ENCODE measurements at regions not wholly inside any gene's neighbourhood (a gene's known extent, or its start where the extent isn't known, plus 50 kb on each side); places are given as distances from the start of the nearest gene placed in this dataset.

DNA sequence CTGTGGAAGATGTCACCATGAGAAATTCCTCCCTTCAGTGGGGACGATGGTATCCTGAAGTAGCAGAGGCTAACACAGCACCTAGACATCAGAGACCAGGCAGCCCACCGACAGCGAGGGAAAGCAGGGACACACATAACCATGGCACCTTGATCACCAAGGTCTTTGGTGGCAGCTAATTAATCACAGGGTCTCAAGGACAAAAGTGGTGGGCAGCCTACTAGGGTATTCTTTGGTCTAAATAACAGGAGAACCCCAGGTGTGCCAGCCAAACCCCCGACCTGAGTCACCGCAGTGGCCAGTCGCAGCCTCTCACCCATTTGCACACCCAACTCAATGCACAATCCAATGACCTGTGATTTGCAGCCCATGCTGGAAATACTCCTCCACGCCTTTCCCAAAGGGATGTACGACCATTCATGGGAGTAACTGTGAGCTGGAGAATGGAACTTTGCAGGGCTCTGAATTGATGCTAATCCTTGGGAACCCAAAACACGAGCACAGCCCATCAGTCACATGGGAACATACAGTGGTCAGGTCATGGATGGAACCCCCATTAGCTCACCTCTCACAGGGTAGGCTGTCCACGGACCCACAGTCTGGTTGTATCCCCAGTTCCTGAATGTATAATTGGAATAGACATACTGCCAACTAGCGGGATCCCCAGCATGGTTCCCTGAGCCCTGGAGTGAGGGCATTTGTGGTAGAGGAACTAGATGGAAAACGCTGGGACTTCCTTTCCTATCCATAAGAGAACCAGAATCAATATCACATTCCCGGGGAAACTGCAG, 58.7 kb upstream of the C14orf180 start:
- TF ChIP-seq GATA3 (IDR thresholded peaks at IDR 0.05; ENCODE audit: low read depth, low read length): no peak
- no peak for TF ChIP-seq GATA2 (IDR thresholded peaks at IDR 0.05; ENCODE audit: low read depth, low read length)

DNA sequence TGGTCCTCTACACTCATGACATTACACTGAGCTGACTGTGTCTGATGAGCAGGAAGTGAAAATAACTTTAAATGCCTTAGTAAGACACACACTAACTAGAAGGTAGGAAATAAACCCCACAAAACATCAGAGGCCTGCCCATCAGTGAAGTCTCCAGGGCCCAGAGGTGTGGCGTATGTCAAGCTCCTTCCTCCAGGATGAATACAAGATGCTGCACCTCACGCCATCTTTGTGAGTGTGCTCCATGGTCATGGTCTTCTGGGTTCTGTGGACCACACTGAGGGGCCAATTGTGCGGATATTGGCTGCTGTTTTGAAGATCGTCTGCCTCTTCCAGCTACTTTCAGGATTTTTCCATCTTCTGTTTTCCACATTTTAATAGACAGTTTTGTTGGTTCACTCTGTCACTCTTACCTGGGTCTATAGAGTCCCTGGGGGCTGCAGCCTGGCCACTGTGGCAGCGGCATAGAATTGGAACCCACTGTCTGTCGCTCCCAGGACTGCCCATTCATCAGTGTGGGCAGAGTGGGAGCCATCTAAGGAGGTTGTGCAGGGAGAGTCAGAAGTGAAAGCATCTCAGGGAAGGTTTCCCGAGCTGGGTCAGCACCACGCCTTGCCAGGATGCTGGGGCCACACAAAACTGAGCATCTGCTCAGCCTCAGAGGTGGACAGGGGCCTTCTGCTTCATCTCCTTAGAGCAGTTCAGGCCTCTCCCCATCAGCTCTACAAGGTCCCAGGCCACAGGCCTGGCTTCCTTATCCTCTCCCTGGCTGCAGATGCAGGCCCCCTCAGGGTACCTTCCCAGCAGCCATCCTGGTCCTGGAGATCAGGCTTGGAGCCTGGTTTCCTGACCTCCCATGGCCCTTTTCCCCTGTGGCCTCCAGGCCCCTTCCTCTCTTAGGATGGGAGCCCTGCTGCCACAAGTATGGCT, 57.5 kb upstream of the C14orf180 start:
- TF ChIP-seq GATA3 (IDR thresholded peaks at IDR 0.05; ENCODE audit: low read depth, low read length) (no peak), GATA2 (IDR thresholded peaks at IDR 0.05; ENCODE audit: low read depth, low read length) (no peak)

DNA sequence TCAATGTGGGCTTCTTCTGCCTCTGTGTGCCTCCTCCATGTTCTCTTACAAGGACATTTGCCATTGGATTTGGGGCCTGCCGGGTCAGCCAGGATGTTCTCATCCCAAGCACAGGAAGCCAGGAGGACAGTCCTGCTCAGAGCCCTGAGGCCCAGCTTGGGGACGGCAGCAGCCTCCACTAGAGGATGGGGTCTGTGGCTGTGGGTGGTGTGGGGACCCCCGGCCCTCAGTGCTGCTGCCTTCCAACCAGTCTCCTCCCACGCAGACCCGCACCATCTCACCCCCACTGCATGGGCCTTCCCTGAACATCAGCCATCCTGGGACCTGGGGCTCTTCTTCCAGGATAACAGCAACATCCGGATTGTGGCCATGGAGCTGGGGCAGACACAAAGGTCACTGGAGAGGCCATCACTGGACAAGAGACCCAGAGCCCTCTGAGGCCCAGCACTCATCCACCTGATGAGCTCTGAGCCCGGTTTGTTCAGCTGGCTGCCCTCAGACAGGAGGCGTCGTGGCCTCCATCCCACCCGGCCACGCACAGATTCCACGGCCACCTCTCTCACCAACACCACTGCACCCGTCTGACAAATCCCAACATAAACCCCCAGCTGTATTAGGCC, 56.5 kb upstream of the C14orf180 start:
- TF ChIP-seq GATA3 (IDR thresholded peaks at IDR 0.05; ENCODE audit: low read depth, low read length) (no peak), GATA2 (IDR thresholded peaks at IDR 0.05; ENCODE audit: low read depth, low read length) (no peak)

DNA sequence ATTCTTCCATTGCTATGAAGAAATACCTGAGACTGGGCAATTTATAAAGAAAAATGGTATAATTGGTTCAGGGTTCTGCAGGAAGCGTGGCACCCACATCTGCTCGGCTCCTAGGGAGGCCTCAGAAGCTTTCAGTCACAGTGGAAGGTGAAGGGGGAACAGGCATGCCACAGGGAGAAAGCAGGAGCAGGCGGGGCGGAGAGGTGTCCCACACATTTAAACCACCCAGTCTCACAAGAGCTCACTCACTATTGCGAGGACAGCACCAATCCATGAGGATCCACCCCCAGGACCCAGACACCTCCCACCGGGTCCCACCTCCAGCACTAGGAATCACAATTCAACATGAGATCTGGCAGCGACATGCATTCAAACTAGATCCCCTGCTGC, 56.0 kb upstream of the C14orf180 start:
- TF ChIP-seq GATA2 (IDR thresholded peaks at IDR 0.05; ENCODE audit: low read depth, low read length) (no peak), GATA3 (IDR thresholded peaks at IDR 0.05; ENCODE audit: low read depth, low read length) (no peak)

DNA sequence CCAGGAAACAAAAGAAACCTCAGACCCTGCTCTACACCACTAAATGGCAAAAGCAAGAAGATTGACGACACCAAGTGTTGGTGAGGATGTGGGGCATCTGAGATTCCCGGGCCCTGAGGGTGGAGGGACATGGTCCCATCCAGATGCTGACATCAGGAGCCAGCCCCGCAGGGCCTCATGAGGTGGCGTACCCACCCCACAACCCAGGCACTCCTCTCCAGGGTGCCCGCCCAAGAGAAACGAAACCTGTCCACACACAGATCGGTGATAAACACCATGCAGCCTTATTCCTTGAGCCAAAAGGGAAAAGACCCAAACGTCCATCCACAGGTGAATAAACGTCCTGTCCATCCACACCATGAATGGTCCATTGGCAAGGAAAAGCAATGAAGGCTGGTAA, 54.8 kb upstream of the C14orf180 start:
- no peak for TF ChIP-seq GATA3 (IDR thresholded peaks at IDR 0.05; ENCODE audit: low read depth, low read length)
- no peak for TF ChIP-seq GATA2 (IDR thresholded peaks at IDR 0.05; ENCODE audit: low read depth, low read length)

DNA sequence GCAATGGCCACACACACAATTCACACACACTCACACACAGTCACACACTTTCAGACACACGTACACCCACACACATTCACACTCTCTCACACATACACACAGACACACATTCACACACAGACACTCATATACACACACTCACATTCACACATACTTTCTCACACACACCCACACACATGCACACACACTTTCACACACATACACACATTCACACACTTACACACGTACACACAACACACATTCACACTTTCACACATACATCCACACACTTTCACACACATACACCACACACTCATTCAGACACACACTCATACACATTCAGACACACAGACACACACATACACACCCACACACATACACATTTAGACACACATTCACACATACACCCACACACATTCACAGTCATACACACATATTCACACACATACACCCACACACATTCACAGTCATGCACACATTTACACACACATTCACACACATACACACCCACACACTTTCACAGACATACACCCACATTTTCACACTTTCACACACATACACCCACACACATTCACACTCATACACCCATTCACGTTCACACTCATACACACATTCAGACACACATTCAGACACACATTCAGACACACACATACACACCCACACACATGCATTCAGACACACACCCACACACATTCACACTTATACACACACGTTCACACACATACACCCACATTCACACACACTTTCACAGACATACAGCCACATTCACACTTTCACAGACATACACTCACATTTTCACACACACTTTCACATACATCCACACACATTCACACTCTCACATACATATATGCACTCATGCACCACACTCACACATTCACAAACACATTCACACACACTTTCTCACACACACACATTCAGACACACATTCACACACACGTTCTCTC, 52.6 kb upstream of the C14orf180 start:
- TF ChIP-seq GATA2 (IDR thresholded peaks at IDR 0.05; ENCODE audit: low read depth, low read length) (no peak), GATA3 (IDR thresholded peaks at IDR 0.05; ENCODE audit: low read depth, low read length) (no peak)

DNA sequence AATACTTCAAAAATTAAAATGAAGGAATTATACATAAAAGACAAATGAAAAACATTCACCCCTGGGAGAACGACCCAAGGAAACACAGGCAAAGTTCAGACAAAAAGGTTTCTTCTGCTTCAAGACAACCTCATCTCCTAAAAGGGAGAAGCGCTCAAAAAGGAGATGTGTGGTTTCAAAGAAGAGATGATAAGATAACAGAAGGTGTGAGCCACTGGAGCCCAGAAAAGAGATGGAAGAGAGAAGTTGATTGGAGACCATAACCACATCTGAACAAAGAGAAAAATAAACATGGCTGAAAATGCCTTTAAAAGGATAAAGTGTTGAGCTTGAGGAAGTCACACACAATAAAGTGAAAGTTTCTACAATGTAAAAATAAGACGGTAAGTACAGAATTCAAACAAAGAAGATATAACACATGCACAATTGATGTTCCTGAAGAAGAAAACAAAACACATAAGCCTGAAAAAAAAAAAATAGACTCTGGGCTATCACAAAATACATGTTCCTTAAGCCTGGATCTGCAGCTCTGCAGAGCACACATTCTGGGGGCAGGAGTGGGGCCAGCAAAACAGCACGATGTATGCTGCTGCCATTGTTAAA, 51.6 kb upstream of the C14orf180 start:
- TF ChIP-seq GATA2 (IDR thresholded peaks at IDR 0.05; ENCODE audit: low read depth, low read length): no peak

DNA sequence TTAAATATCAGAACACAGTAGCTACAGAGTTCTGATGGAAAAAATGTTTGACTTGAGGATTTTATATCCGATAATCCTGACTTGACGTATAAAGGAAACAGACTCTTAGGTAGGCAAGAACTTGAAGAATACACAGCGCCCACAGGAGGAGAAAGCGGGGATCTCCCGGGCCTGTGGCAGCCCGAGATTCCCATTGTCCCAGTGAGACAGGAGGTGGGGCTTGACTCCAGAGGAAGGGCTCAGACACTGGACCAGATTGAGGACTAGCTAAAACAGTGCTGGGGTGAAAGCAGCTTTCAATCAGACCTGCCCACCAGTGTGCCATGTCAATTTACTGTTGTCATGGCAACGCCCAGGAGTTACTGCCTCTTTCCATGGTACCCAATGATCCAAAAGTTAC, 51.1 kb upstream of the C14orf180 start:
- no peak for TF ChIP-seq GATA2 (IDR thresholded peaks at IDR 0.05; ENCODE audit: low read depth, low read length)
- TF ChIP-seq GATA3 (IDR thresholded peaks at IDR 0.05; ENCODE audit: low read depth, low read length): no peak
